ENCODE measurements at regions not wholly inside any gene's neighbourhood (a gene's known extent, or its start where the extent isn't known, plus 50 kb on each side); places are given as distances from the start of the nearest gene placed in this dataset.

DNA sequence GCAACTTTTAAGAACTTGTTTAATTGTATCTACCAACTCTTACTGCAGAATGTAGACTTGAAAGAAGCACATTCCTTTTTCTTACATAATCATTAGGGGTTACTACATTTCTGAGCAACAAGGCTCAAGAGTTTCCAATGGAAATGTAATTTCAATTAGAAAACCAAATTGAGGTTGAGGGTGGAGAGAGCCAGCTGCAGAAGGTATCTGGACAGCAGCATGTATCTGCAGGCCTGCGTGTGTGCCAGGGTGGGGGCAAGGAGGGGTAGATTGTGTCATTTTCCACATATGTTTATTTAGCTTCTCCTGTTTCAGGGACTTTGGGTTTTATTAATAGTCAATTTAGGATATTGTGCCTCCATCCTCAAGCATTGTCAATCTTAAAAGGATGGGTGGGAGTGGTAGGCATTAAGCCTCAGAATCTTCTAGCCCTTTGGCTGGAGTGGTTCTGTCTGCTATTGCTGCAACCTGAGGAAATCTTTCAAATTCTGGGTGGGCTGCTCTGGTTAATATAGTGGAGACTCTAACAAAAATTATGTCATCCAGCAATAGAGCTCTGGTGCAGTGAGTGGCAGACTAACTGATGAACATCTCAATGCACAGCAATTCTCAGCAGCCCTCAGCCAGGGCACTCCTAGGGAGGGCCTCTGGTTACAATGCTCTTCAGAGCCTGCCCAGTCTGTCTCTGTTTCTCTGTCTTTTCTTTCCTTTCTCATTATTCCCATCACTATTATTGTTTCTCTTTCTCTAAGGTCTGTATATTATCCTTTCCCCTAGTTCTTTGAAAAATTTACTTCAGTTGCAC is 151.4 kb downstream of the RPIA start:
- Histone ChIP-seq H3K27me3 (ENCODE audit: control insufficient read depth in 5 of 5, insufficient read depth in 4 of 5, low read length in 5 of 5) (no peaks in the 10 kb centered on the region), H3K9me3 (ENCODE audit: control insufficient read depth in 5 of 5, low read length in 5 of 5) (no peaks in the 10 kb centered on the region), H3K4me1 (ENCODE audit: control insufficient read depth in 5 of 5, insufficient read depth in 5 of 5, low read length in 5 of 5) (peaks cover 0 to 7% (median 4%) of the 10 kb centered on the region in 5 donors), H3K27ac (ENCODE audit: low read depth, low read length) (no peak overlapping the region), H3K9ac (ENCODE audit: low read length in 5 of 5) (no peak overlapping the region), H3K36me3 (ENCODE audit: control insufficient read depth in 5 of 5, insufficient read depth in 5 of 5, low read length in 5 of 5) (no peaks in the 10 kb centered on the region), H3K4me3 (ENCODE audit: low read depth in 1 of 5, low read length in 5 of 5) (no peak overlapping the region)

DNA sequence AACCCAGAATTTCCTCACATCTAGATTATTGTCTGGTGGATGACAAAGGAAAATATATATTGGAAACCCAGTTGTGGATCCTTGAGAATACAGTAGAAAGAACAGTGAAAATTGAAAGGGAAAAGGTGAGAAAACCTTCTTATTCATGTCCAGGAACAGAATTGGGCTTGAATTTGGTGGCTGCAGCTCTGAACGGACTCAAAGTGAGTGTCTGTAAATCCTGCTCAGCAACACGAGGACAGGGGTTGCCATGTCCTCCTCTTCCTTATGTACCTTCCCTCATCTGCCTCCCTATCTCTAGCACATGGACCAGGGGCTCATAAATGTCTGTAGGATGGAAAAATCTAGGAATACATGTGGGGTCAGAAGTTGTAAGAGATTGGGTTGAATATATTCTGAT is 152.2 kb downstream of the RPIA start:
- Histone ChIP-seq H3K27me3 (ENCODE audit: control insufficient read depth in 5 of 5, insufficient read depth in 4 of 5, low read length in 5 of 5) (peaks cover 0 to 1% (median 0%) of the 10 kb centered on the region in 5 donors), H3K27ac (ENCODE audit: low read depth, low read length) (no peak overlapping the region), H3K36me3 (ENCODE audit: control insufficient read depth in 5 of 5, insufficient read depth in 5 of 5, low read length in 5 of 5) (no peaks in the 10 kb centered on the region), H3K9me3 (ENCODE audit: control insufficient read depth in 5 of 5, low read length in 5 of 5) (no peaks in the 10 kb centered on the region), H3K4me1 (ENCODE audit: control insufficient read depth in 5 of 5, insufficient read depth in 5 of 5, low read length in 5 of 5) (peaks cover 0 to 7% (median 0%) of the 10 kb centered on the region in 5 donors), H3K4me3 (ENCODE audit: low read depth in 1 of 5, low read length in 5 of 5) (no peak overlapping the region), H3K9ac (ENCODE audit: low read length in 5 of 5) (no peak overlapping the region)

- Histone ChIP-seq H3K27ac (ENCODE audit: low read depth, low read length) (no peak overlapping the region), H3K4me1 (ENCODE audit: control insufficient read depth in 5 of 5, insufficient read depth in 5 of 5, low read length in 5 of 5) (peaks cover 0 to 5% (median 0%) of the 10 kb centered on the region in 5 donors), H3K9me3 (ENCODE audit: control insufficient read depth in 5 of 5, low read length in 5 of 5) (no peaks in the 10 kb centered on the region), H3K27me3 (ENCODE audit: control insufficient read depth in 5 of 5, insufficient read depth in 4 of 5, low read length in 5 of 5) (peaks cover 0 to 2% (median 0%) of the 10 kb centered on the region in 5 donors), H3K9ac (ENCODE audit: low read length in 5 of 5) (no peak overlapping the region), H3K36me3 (ENCODE audit: control insufficient read depth in 5 of 5, insufficient read depth in 5 of 5, low read length in 5 of 5) (no peaks in the 10 kb centered on the region), H3K4me3 (ENCODE audit: low read depth in 1 of 5, low read length in 5 of 5) (no peak overlapping the region)
Observed at GRCh38 chr2:88844960-88845359, 153.5 kb downstream of the RPIA start.

DNA sequence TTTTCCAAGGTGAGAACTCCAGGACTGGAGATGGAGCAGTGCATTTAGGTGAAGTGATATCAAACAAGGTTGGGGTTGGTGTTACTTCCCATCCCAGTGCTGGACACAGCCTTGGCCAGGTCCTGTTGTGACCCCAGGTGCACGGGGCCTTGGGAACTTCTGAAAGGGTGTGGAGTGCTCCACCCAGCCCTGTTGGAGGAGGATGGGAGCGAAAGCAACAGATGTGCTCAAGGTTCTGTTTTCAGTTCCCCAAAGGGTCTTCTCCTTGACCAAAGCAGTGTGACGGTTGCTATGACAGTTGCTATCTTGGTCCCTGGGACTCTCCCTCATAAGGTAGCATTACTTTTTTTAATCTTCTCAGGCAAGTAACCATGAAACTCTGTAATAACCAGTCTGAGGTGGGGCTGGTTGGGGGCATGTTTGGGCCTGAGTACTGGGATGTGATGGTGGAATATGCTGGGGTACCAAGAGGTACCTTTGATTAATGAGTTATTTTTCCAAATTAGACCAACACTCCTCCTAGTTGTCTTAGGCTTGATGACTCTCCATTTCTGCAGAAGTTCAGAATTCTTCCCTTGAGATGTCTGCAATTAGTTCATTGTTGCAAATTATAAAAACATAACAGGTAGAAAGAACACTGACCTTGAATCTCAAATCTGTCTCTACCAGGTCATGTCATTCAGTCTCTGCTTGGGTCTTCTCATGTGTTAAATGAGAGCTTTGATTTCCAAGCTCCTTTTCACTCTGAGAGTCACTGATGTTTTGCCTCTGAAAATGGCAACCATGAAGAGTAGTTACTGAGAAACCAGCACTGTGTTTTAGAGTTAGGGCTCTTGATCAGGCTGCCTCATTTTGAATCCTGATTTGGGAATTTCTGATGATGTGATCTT is 154.5 kb downstream of the RPIA start:
- no peak overlapping the region for H3K4me3 ChIP-seq (ENCODE audit: low read depth in 1 of 5, low read length in 5 of 5)
- peaks cover 0 to 2% (median 0%) of the 10 kb centered on the region in 5 donors for H3K27me3 ChIP-seq (ENCODE audit: control insufficient read depth in 5 of 5, insufficient read depth in 4 of 5, low read length in 5 of 5)
- no peak overlapping the region for H3K27ac ChIP-seq (ENCODE audit: low read depth, low read length)
- peaks cover 0 to 5% (median 0%) of the 10 kb centered on the region in 5 donors for H3K4me1 ChIP-seq (ENCODE audit: control insufficient read depth in 5 of 5, insufficient read depth in 5 of 5, low read length in 5 of 5)
- no peak overlapping the region for H3K9ac ChIP-seq (ENCODE audit: low read length in 5 of 5)
- H3K36me3 ChIP-seq (ENCODE audit: control insufficient read depth in 5 of 5, insufficient read depth in 5 of 5, low read length in 5 of 5) = no peaks in the 10 kb centered on the region
- H3K9me3 ChIP-seq (ENCODE audit: control insufficient read depth in 5 of 5, low read length in 5 of 5) = no peaks in the 10 kb centered on the region

DNA sequence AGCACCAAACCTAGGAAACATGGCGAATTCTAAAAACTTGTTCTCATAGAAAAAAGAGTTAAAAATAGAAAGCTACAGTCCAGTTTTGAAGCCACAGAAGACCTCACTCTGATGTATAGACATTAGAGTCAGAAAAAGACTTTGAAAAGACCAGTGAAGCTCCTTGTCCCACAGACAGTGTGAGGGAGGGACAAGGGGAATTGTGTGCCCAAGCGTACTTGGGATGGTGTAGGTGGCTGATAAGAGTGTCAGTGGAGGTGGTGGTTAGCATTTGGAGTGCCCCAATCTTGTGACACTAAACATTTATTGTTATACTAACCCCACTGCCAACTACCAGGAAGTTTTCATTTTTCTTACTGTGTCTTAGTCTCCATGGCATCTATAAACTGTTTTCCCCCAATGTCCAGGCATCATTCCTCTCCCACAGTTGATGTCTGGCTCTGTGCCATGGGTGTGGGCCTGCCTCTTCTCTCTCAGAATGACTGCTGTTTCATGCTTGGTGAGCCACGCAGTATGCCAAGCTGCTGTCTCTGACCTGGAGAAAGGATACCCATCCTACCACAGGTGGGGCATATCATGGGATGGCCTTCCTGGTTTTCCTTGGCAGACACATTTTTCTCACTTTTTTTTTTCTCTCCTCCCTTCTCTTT is 161.4 kb downstream of the RPIA start:
- no peak overlapping the region for H3K4me3 ChIP-seq (ENCODE audit: low read depth in 1 of 5, low read length in 5 of 5)

DNA sequence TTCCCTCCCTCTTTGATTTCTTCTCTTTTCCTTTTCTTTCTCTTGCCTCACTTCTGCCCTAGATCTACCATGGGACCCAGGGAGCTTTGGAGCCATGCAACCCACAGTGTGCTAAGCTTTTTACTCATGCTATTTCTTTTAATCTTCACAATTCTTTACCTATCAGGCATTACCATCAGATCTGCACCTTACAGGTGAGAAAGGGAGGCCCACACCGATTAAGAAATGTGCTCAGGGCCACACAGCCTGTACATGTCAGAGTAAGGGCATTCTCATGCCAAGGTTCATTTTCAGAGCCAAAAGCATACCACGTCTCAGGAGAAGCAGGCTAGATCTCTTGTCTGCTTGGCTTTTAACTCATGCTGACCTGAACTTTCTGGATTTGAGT is 161.9 kb downstream of the RPIA start:
- no peak overlapping the region for H3K9ac ChIP-seq (ENCODE audit: low read length in 5 of 5)
- no peak overlapping the region for H3K4me3 ChIP-seq (ENCODE audit: low read depth in 1 of 5, low read length in 5 of 5)
- peaks cover 0 to 7% (median 6%) of the 10 kb centered on the region in 5 donors for H3K4me1 ChIP-seq (ENCODE audit: control insufficient read depth in 5 of 5, insufficient read depth in 5 of 5, low read length in 5 of 5)
- H3K27ac ChIP-seq (ENCODE audit: low read depth, low read length) = no peak overlapping the region
- H3K27me3 ChIP-seq (ENCODE audit: control insufficient read depth in 5 of 5, insufficient read depth in 4 of 5, low read length in 5 of 5) = peaks cover 0 to 2% (median 0%) of the 10 kb centered on the region in 5 donors
- H3K9me3 ChIP-seq (ENCODE audit: control insufficient read depth in 5 of 5, low read length in 5 of 5) = no peaks in the 10 kb centered on the region
- no peaks in the 10 kb centered on the region for H3K36me3 ChIP-seq (ENCODE audit: control insufficient read depth in 5 of 5, insufficient read depth in 5 of 5, low read length in 5 of 5)

More for the DNA sequence above, 161.4 kb downstream of the RPIA start:
- H3K27me3 ChIP-seq (ENCODE audit: control insufficient read depth in 5 of 5, insufficient read depth in 4 of 5, low read length in 5 of 5) = peaks cover 0 to 2% (median 0%) of the 10 kb centered on the region in 5 donors
- no peaks in the 10 kb centered on the region for H3K36me3 ChIP-seq (ENCODE audit: control insufficient read depth in 5 of 5, insufficient read depth in 5 of 5, low read length in 5 of 5)
- peaks cover 0 to 3% (median under 1%) of the 10 kb centered on the region in 5 donors for H3K4me1 ChIP-seq (ENCODE audit: control insufficient read depth in 5 of 5, insufficient read depth in 5 of 5, low read length in 5 of 5)
- no peaks in the 10 kb centered on the region for H3K9me3 ChIP-seq (ENCODE audit: control insufficient read depth in 5 of 5, low read length in 5 of 5)
- no peak overlapping the region for H3K9ac ChIP-seq (ENCODE audit: low read length in 5 of 5)
- no peak overlapping the region for H3K27ac ChIP-seq (ENCODE audit: low read depth, low read length)

- Histone ChIP-seq H3K27ac (ENCODE audit: low read depth, low read length) (no peak overlapping the region), H3K36me3 (ENCODE audit: control insufficient read depth in 5 of 5, insufficient read depth in 5 of 5, low read length in 5 of 5) (no peaks in the 10 kb centered on the region), H3K9me3 (ENCODE audit: control insufficient read depth in 5 of 5, low read length in 5 of 5) (no peaks in the 10 kb centered on the region), H3K4me3 (ENCODE audit: low read depth in 1 of 5, low read length in 5 of 5) (no peak overlapping the region), H3K4me1 (ENCODE audit: control insufficient read depth in 5 of 5, insufficient read depth in 5 of 5, low read length in 5 of 5) (peaks cover 0 to 7% (median 6%) of the 10 kb centered on the region in 5 donors), H3K27me3 (ENCODE audit: control insufficient read depth in 5 of 5, insufficient read depth in 4 of 5, low read length in 5 of 5) (no peaks in the 10 kb centered on the region), H3K9ac (ENCODE audit: low read length in 5 of 5) (no peak overlapping the region)
Observed at GRCh38 chr2:88854528-88854927, 163.1 kb downstream of the RPIA start.

- no peaks in the 10 kb centered on the region for H3K27me3 ChIP-seq (ENCODE audit: control insufficient read depth in 5 of 5, insufficient read depth in 4 of 5, low read length in 5 of 5)
- H3K4me1 ChIP-seq (ENCODE audit: control insufficient read depth in 5 of 5, insufficient read depth in 5 of 5, low read length in 5 of 5) = peaks cover 0 to 7% (median 6%) of the 10 kb centered on the region in 5 donors
- no peak overlapping the region for H3K9ac ChIP-seq (ENCODE audit: low read length in 5 of 5)
- H3K27ac ChIP-seq (ENCODE audit: low read depth, low read length) = no peak overlapping the region
- H3K36me3 ChIP-seq (ENCODE audit: control insufficient read depth in 5 of 5, insufficient read depth in 5 of 5, low read length in 5 of 5) = no peaks in the 10 kb centered on the region
- H3K4me3 ChIP-seq (ENCODE audit: low read depth in 1 of 5, low read length in 5 of 5) = no peak overlapping the region
- H3K9me3 ChIP-seq (ENCODE audit: control insufficient read depth in 5 of 5, low read length in 5 of 5) = no peaks in the 10 kb centered on the region
Observed at GRCh38 chr2:88855620-88856408, 164.3 kb downstream of the RPIA start.

DNA sequence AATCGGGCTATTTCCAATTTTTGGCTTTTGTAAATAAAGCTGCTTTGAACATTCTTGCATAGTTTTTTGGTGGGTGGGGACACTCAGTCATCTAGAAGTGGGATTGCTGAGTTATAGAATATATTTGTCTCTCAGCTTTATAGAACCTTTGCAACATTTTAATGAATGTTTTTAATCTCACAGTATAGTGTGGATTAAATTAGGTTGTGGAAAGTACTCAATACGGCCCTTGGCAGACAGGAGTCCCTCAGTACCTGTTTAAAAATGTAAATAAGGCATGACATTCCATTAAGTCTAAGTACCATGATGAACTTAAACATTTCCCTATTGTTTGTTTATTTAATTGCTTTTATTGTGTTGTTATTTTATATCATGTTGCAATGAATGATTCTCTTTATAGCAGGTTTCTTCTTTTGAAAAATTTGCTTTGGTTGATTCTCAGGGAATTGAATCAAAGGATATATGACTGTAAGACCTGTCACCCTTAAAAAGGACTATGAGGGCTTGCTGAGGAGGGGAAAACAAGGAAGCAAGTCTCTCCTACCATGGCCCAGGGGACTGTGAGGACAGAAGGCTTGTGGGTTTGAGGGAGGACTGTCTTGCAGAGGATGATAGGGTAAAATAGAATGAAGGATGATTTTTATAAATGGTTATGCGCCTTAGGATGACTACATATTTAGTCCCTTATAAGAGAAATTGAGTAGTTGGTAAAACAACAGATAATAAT is 165.1 kb downstream of the RPIA start:
- H3K27ac ChIP-seq (ENCODE audit: low read depth, low read length) = no peak overlapping the region
- no peak overlapping the region for H3K4me3 ChIP-seq (ENCODE audit: low read depth in 1 of 5, low read length in 5 of 5)

More for the DNA sequence above, 165.1 kb downstream of the RPIA start:
- Histone ChIP-seq H3K27me3 (ENCODE audit: control insufficient read depth in 5 of 5, insufficient read depth in 4 of 5, low read length in 5 of 5) (no peaks in the 10 kb centered on the region), H3K36me3 (ENCODE audit: control insufficient read depth in 5 of 5, insufficient read depth in 5 of 5, low read length in 5 of 5) (no peaks in the 10 kb centered on the region), H3K9ac (ENCODE audit: low read length in 5 of 5) (no peak overlapping the region), H3K9me3 (ENCODE audit: control insufficient read depth in 5 of 5, low read length in 5 of 5) (no peaks in the 10 kb centered on the region), H3K4me1 (ENCODE audit: control insufficient read depth in 5 of 5, insufficient read depth in 5 of 5, low read length in 5 of 5) (peaks cover 0 to 7% (median 6%) of the 10 kb centered on the region in 5 donors)
